GM23338 (cell line): ENCODE measurements at regions not wholly inside any gene's neighbourhood (a gene's known extent, or its start where the extent isn't known, plus 50 kb on each side); places are given as distances from the start of the nearest gene placed in this dataset.

ENCODE experiments used
- ATAC-seq: fragments of 200-7000 bp; cut with Tn5 transposase; 3 replicates; pipeline ENCODE4 v1.9.1; 2020
- DNase-seq: peaks from one replicate; pipeline ENCODE4 v3.0.0-alpha.2; 2015; ENCODE audit warnings: low spot score
- H2AFZ ChIP-seq: fragments of 200-600 bp; sonication (generic); 2 replicates; pipeline ENCODE4 v1.8.0; 2016; ENCODE audit warnings: antibody characterized with exemption, mild to moderate bottlenecking, moderate library complexity
- H3F3A ChIP-seq: fragments of 200-600 bp; sonication (generic); replicated peaks from 2 replicates; pipeline ENCODE4 v1.8.0; 2017; ENCODE audit warnings: antibody characterized with exemption, mixed run types, low read depth
- H3K27ac ChIP-seq: fragments of 200-600 bp; sonication (generic); 2 replicates; pipeline ENCODE4 v1.6.1; 2016; ENCODE audit warnings: low read depth
- H3K27me3 ChIP-seq: fragments of 200-600 bp; sonication (generic); 2 replicates; pipeline ENCODE4 v1.8.0; 2016; ENCODE audit warnings: mild to moderate bottlenecking, mixed run types, moderate library complexity; ENCODE audit not compliant: insufficient read depth
- H3K36me3 ChIP-seq: fragments of 200-600 bp; sonication (generic); 2 replicates; pipeline ENCODE4 v1.8.0; 2016; ENCODE audit warnings: mild to moderate bottlenecking; ENCODE audit not compliant: insufficient read depth
- H3K4me1 ChIP-seq: fragments of 200-600 bp; sonication (generic); 2 replicates; pipeline ENCODE4 v1.8.0; 2016; ENCODE audit warnings: mild to moderate bottlenecking, moderate library complexity; ENCODE audit not compliant: insufficient read depth
- H3K4me2 ChIP-seq: fragments of 200-600 bp; sonication (generic); 2 replicates; pipeline ENCODE4 v1.7.1; 2017; ENCODE audit warnings: mixed run types
- H3K4me3 ChIP-seq: fragments of 200-600 bp; sonication (generic); 2 replicates; pipeline ENCODE4 v1.6.1; 2016; ENCODE audit warnings: mixed run types
- H3K79me2 ChIP-seq: fragments of 200-600 bp; sonication (generic); replicated peaks from 2 replicates; pipeline ENCODE4 v1.8.0; 2017; ENCODE audit warnings: mild to moderate bottlenecking; ENCODE audit not compliant: insufficient read depth
- H3K9me2 ChIP-seq: fragments of 200-600 bp; sonication (generic); 2 replicates; pipeline ENCODE4 v1.8.0; 2017; ENCODE audit not compliant: insufficient read depth
- H4K20me1 ChIP-seq: fragments of 200-600 bp; sonication (generic); replicated peaks from 2 replicates; pipeline ENCODE4 v1.8.0; 2017; ENCODE audit warnings: mild to moderate bottlenecking; ENCODE audit not compliant: insufficient read depth
- H3K27ac Mint-ChIP-seq: 2 replicates; pipeline ENCODE4 v1.8.0; 2020; ENCODE audit warnings: inconsistent platforms, mild to moderate bottlenecking, moderate library complexity, mixed read lengths
- H3K27me3 Mint-ChIP-seq: 3 replicates; pipeline ENCODE4 v1.8.0; 2022; ENCODE audit warnings: low read depth, mild to moderate bottlenecking, moderate library complexity, mixed read lengths, inconsistent platforms; ENCODE audit not compliant: insufficient read depth, poor library complexity
- H3K36me3 Mint-ChIP-seq: 3 replicates; pipeline ENCODE4 v1.8.0; 2021; ENCODE audit warnings: low read depth, mild to moderate bottlenecking, inconsistent platforms, moderate library complexity, mixed read lengths
- H3K4me1 Mint-ChIP-seq: 3 replicates; pipeline ENCODE4 v1.8.0; 2020; ENCODE audit warnings: mild to moderate bottlenecking, inconsistent platforms, mixed read lengths
- H3K4me3 Mint-ChIP-seq: 3 replicates; pipeline ENCODE4 v1.8.0; 2021; ENCODE audit warnings: moderate library complexity, mild to moderate bottlenecking, inconsistent platforms, mixed read lengths
- H3K9me3 Mint-ChIP-seq: 3 replicates; pipeline ENCODE4 v1.8.0; 2020; ENCODE audit warnings: moderate library complexity, mild to moderate bottlenecking, inconsistent platforms, mixed read lengths
- CREB1 ChIP-seq: fragments of 250-450 bp; sonication (Bioruptor Pico); IDR thresholded peaks from 2 replicates; pipeline ENCODE4 v1.5.0; 2020; ENCODE audit warnings: low read depth, mild to moderate bottlenecking, moderate library complexity
- CTCF ChIP-seq, 2 experiments: fragments of 200-600 bp in 1 of 2; sonication (generic) in 1 of 2; conservative IDR thresholded peaks; 2 replicates each; pipeline versions ENCODE4 v1.5.1 to v1.6.1; 2016 to 2017; ENCODE audit warnings: antibody characterized with exemption in 2 of 2, low read depth in 2 of 2, mild to moderate bottlenecking in 2 of 2, moderate library complexity in 1 of 2
- EZH2 ChIP-seq: fragments of 200-600 bp; sonication (generic); IDR thresholded peaks from one replicate; pipeline ENCODE4 v1.8.0; 2017; ENCODE audit warnings: antibody characterized with exemption, mild to moderate bottlenecking, low read depth; ENCODE audit not compliant: unreplicated experiment
- EZH2phosphoT487 ChIP-seq: fragments of 200-600 bp; sonication (generic); IDR thresholded peaks from one replicate; pipeline ENCODE4 v1.8.1; 2018; ENCODE audit warnings: antibody characterized with exemption; ENCODE audit not compliant: unreplicated experiment
- JUNB ChIP-seq: IDR thresholded peaks from one replicate; pipeline ENCODE4 v1.6.1; 2016; ENCODE audit warnings: antibody characterized with exemption; ENCODE audit not compliant: unreplicated experiment
- NANOG ChIP-seq: IDR thresholded peaks from 2 replicates; pipeline ENCODE4 v1.6.1; 2016; ENCODE audit warnings: antibody characterized with exemption, borderline replicate concordance
- POLR2AphosphoS5 ChIP-seq: IDR thresholded peaks from 2 replicates; pipeline ENCODE4 v1.6.1; 2016; ENCODE audit warnings: antibody characterized with exemption, low read depth
- STAT1 ChIP-seq: IDR thresholded peaks from one replicate; pipeline ENCODE4 v1.6.1; 2016; ENCODE audit warnings: antibody characterized with exemption; ENCODE audit not compliant: unreplicated experiment
- ZNF114 ChIP-seq: fragments of 250-450 bp; sonication (Bioruptor Pico); IDR thresholded peaks from 2 replicates; pipeline ENCODE4 v1.5.0; 2020; ENCODE audit warnings: mild to moderate bottlenecking, moderate library complexity
- ZNF331 ChIP-seq: fragments of 250-450 bp; sonication (Bioruptor Pico); IDR thresholded peaks from 2 replicates; pipeline ENCODE4 v1.5.0; 2020; ENCODE audit warnings: low read depth, mild to moderate bottlenecking, moderate library complexity
- ZNF462 ChIP-seq: fragments of 250-450 bp; sonication (Bioruptor Pico); IDR thresholded peaks from 2 replicates; pipeline ENCODE4 v1.5.0; 2020; ENCODE audit warnings: mild to moderate bottlenecking, moderate library complexity
- TF ChIP-seq, protein P1 (sequence below): IDR thresholded peaks from 2 replicates; pipeline ENCODE4 v1.6.1; 2016; ENCODE audit warnings: antibody characterized with exemption
- TF ChIP-seq, protein P2 (sequence below): IDR thresholded peaks from one replicate; pipeline ENCODE4 v1.6.1; 2018; ENCODE audit warnings: antibody characterized with exemption; ENCODE audit not compliant: unreplicated experiment

DNA sequence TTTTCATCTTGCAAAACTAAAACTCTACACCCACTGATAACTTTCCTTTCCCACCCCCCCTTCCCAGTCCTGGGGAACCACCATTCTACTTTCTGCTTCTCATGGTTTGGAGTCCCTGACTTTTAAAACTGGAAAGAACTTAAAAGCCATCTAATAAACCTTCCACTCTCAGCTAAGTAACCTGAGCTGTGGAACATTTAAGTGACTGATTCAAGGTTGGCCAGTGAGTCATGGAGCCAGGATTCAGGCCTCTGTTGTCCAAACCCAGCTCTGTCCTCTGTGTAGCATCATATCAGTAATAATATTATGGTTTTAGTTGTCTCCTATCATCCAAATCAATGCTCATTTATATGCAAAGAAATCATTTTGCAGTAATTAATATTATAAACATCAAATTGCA is 176.0 kb upstream of the NT5E start:
- Histone ChIP-seq H3K9me2 (peaks cover 5% of the 10 kb centered on the region; the same call in 1 of the 2 replicates), H3K4me3 (no peak overlapping the region), H3K4me1 (no peaks in the 10 kb centered on the region), H3K27ac (no peak overlapping the region), H2AFZ (no peak overlapping the region), H3K27me3 (no peaks in the 10 kb centered on the region), H4K20me1 (no peaks in the 10 kb centered on the region; the same call in 1 of the 2 replicates), H3F3A (no peaks in the 10 kb centered on the region), H3K4me2 (no peak overlapping the region), H3K79me2 (no peaks in the 10 kb centered on the region), H3K36me3 (no peaks in the 10 kb centered on the region)
- Mint-ChIP-seq H3K9me3 (peaks cover 7% of the 10 kb centered on the region; the same call in 2 of the 3 replicates), H3K27me3 (no peaks in the 10 kb centered on the region), H3K4me3 (no peak overlapping the region), H3K27ac (no peak overlapping the region), H3K4me1 (no peaks in the 10 kb centered on the region), H3K36me3 (no peaks in the 10 kb centered on the region)
- ATAC-seq, result no peak
- TF ChIP-seq JUNB (no peak), ZNF114 (CRISPR knock-in tag) (no peak), ZNF462 (CRISPR knock-in tag) (no peak), STAT1 (no peak), CTCF (conservative IDR thresholded peaks at IDR 0.05; ENCODE audit: low read depth in 2 of 2) (no peak), NANOG (no peak), CREB1 (CRISPR knock-in tag) (no peak), EZH2 (no peak), POLR2AphosphoS5 (no peak), EZH2phosphoT487 (no peak), ZNF331 (CRISPR knock-in tag) (no peak)
- TF ChIP-seq, protein P1, sequence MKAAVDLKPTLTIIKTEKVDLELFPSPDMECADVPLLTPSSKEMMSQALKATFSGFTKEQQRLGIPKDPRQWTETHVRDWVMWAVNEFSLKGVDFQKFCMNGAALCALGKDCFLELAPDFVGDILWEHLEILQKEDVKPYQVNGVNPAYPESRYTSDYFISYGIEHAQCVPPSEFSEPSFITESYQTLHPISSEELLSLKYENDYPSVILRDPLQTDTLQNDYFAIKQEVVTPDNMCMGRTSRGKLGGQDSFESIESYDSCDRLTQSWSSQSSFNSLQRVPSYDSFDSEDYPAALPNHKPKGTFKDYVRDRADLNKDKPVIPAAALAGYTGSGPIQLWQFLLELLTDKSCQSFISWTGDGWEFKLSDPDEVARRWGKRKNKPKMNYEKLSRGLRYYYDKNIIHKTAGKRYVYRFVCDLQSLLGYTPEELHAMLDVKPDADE, result no peak
- TF ChIP-seq, protein P2, sequence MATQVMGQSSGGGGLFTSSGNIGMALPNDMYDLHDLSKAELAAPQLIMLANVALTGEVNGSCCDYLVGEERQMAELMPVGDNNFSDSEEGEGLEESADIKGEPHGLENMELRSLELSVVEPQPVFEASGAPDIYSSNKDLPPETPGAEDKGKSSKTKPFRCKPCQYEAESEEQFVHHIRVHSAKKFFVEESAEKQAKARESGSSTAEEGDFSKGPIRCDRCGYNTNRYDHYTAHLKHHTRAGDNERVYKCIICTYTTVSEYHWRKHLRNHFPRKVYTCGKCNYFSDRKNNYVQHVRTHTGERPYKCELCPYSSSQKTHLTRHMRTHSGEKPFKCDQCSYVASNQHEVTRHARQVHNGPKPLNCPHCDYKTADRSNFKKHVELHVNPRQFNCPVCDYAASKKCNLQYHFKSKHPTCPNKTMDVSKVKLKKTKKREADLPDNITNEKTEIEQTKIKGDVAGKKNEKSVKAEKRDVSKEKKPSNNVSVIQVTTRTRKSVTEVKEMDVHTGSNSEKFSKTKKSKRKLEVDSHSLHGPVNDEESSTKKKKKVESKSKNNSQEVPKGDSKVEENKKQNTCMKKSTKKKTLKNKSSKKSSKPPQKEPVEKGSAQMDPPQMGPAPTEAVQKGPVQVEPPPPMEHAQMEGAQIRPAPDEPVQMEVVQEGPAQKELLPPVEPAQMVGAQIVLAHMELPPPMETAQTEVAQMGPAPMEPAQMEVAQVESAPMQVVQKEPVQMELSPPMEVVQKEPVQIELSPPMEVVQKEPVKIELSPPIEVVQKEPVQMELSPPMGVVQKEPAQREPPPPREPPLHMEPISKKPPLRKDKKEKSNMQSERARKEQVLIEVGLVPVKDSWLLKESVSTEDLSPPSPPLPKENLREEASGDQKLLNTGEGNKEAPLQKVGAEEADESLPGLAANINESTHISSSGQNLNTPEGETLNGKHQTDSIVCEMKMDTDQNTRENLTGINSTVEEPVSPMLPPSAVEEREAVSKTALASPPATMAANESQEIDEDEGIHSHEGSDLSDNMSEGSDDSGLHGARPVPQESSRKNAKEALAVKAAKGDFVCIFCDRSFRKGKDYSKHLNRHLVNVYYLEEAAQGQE, result no peak
- DNase-seq, result no peak
